DND-41 (cell line): ENCODE measurements at regions not wholly inside any gene's neighbourhood (a gene's known extent, or its start where the extent isn't known, plus 50 kb on each side); places are given as distances from the start of the nearest gene placed in this dataset.

Source experiments
- ATAC-seq: fragments of 200-7000 bp; cut with Tn5 transposase; 3 replicates; pipeline ENCODE4 v1.9.1; 2021; ENCODE audit warnings: low read depth; ENCODE audit not compliant: insufficient read depth
- DNase-seq: peaks from one replicate; pipeline ENCODE4 v3.0.0-alpha.2; 2020
- H2AFZ ChIP-seq: 2 replicates; pipeline ENCODE4 v1.6.0; 2012; ENCODE audit warnings: low read depth, low read length
- H3K27ac ChIP-seq: 2 replicates; pipeline ENCODE4 v1.5.1; 2012; ENCODE audit warnings: low read length, inconsistent platforms
- H3K27me3 ChIP-seq: fragments of 200-600 bp; sonication (generic); 2 replicates; pipeline ENCODE4 v1.6.0; 2012; ENCODE audit warnings: low read length, mild to moderate bottlenecking, inconsistent platforms; ENCODE audit not compliant: insufficient read depth, poor library complexity
- H3K36me3 ChIP-seq: 2 replicates; pipeline ENCODE4 v1.5.1; 2012; ENCODE audit warnings: low read length, inconsistent platforms; ENCODE audit not compliant: insufficient read depth
- H3K4me1 ChIP-seq: 2 replicates; pipeline ENCODE4 v1.5.1; 2012; ENCODE audit warnings: mild to moderate bottlenecking, low read length; ENCODE audit not compliant: insufficient read depth
- H3K4me2 ChIP-seq: 2 replicates; pipeline ENCODE4 v1.6.0; 2012; ENCODE audit warnings: mild to moderate bottlenecking, moderate library complexity, low read length, inconsistent platforms; ENCODE audit not compliant: insufficient read depth
- H3K4me3 ChIP-seq, 2 experiments: fragments of 200-600 bp in 1 of 2; shearing (Covaris generic) in 1 of 2; 2 replicates each; pipeline ENCODE4 v1.5.1; 2012 to 2016; ENCODE audit warnings: inconsistent platforms in 2 of 2, low read length in 2 of 2, mild to moderate bottlenecking in 2 of 2, low read depth in 1 of 2, moderate library complexity in 1 of 2
- H3K79me2 ChIP-seq: 2 replicates; pipeline ENCODE4 v1.6.0; 2012; ENCODE audit warnings: low read length, inconsistent platforms; ENCODE audit not compliant: insufficient read depth
- H3K9ac ChIP-seq: 2 replicates; pipeline ENCODE4 v1.6.0; 2012; ENCODE audit warnings: low read depth, mild to moderate bottlenecking, inconsistent platforms, low read length, moderate library complexity
- H3K9me3 ChIP-seq: 2 replicates; pipeline ENCODE4 v1.5.1; 2012; ENCODE audit warnings: low read length, moderate library complexity, mild to moderate bottlenecking, inconsistent platforms; ENCODE audit not compliant: insufficient read depth, severe bottlenecking
- H4K20me1 ChIP-seq: 2 replicates; pipeline ENCODE4 v1.6.0; 2012; ENCODE audit warnings: low read length; ENCODE audit not compliant: insufficient read depth
- EZH2 ChIP-seq: IDR thresholded peaks from 3 replicates; pipeline ENCODE4 v1.6.1; 2012; ENCODE audit warnings: borderline replicate concordance, low read depth, mild to moderate bottlenecking, moderate library complexity, low read length, inconsistent platforms; ENCODE audit not compliant: severe bottlenecking
- TF ChIP-seq, protein P1 (sequence below): IDR thresholded peaks from 2 replicates; pipeline ENCODE4 v1.5.1; 2012; ENCODE audit warnings: borderline replicate concordance, low read length, moderate library complexity, mild to moderate bottlenecking; ENCODE audit not compliant: poor library complexity, severe bottlenecking; ENCODE audit errors: extremely low read depth

DNA sequence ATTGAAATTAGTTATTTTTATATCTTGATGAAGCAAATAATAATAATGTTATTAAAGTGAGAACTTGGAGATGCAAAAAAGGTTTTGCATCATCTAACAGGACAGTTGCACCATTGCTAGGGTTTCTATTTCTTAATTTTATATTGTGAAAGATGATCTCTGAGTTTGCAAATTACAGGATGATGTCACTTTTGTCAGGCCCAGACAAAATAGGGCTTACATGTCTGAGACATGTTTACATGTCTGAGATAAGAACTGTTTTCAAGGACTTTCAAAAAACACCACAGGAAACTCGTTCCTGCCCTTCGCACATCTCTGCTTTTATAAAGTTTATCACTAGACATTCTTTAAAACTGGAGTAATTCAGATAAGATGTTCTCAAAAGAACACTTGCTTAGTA lies 1075.8 kb upstream of the MANEA start:
- no peaks in the 10 kb centered on the region for H3K36me3 ChIP-seq
- ATAC-seq, result no peak
- no peaks in the 10 kb centered on the region for H3K79me2 ChIP-seq
- no peaks in the 10 kb centered on the region for H4K20me1 ChIP-seq
- no peaks in the 10 kb centered on the region for H3K27me3 ChIP-seq
- H3K4me3 ChIP-seq, result no peak overlapping the region
- H3K4me2 ChIP-seq, result no peak overlapping the region
- H3K4me1 ChIP-seq, result no peaks in the 10 kb centered on the region
- no peak overlapping the region for H2AFZ ChIP-seq
- no peak overlapping the region for H3K9ac ChIP-seq
- H3K27ac ChIP-seq, result no peak overlapping the region
- no peak for TF ChIP-seq EZH2
- TF ChIP-seq, protein P1, sequence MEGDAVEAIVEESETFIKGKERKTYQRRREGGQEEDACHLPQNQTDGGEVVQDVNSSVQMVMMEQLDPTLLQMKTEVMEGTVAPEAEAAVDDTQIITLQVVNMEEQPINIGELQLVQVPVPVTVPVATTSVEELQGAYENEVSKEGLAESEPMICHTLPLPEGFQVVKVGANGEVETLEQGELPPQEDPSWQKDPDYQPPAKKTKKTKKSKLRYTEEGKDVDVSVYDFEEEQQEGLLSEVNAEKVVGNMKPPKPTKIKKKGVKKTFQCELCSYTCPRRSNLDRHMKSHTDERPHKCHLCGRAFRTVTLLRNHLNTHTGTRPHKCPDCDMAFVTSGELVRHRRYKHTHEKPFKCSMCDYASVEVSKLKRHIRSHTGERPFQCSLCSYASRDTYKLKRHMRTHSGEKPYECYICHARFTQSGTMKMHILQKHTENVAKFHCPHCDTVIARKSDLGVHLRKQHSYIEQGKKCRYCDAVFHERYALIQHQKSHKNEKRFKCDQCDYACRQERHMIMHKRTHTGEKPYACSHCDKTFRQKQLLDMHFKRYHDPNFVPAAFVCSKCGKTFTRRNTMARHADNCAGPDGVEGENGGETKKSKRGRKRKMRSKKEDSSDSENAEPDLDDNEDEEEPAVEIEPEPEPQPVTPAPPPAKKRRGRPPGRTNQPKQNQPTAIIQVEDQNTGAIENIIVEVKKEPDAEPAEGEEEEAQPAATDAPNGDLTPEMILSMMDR, result no peak
- no peaks in the 10 kb centered on the region for H3K9me3 ChIP-seq
- no peak for DNase-seq

GRCh38 chr6:94498099-94498498 lies 1078.7 kb upstream of the EPHA7 start:
- Histone ChIP-seq H3K4me1 (no peaks in the 10 kb centered on the region), H3K9me3 (no peaks in the 10 kb centered on the region), H3K27me3 (no peaks in the 10 kb centered on the region), H3K4me2 (no peak overlapping the region), H3K9ac (no peak overlapping the region), H3K79me2 (no peaks in the 10 kb centered on the region), H3K36me3 (no peaks in the 10 kb centered on the region), H3K4me3 (no peak overlapping the region), H3K27ac (no peak overlapping the region), H4K20me1 (no peaks in the 10 kb centered on the region), H2AFZ (no peak overlapping the region)
- no peak for TF ChIP-seq EZH2
- TF ChIP-seq, protein P1, result no peak
- no peak for DNase-seq
- ATAC-seq, result no peak

GRCh38 chr6:94494500-94494899 lies 1075.1 kb upstream of the EPHA7 start:
- no peaks in the 10 kb centered on the region for H4K20me1 ChIP-seq
- no peak overlapping the region for H3K9ac ChIP-seq
- no peaks in the 10 kb centered on the region for H3K36me3 ChIP-seq
- TF ChIP-seq EZH2, result no peak
- TF ChIP-seq, protein P1, result no peak
- H3K4me1 ChIP-seq, result no peaks in the 10 kb centered on the region
- H3K79me2 ChIP-seq, result no peaks in the 10 kb centered on the region
- no peak overlapping the region for H3K27ac ChIP-seq
- DNase-seq, result no peak
- H3K4me3 ChIP-seq, result no peak overlapping the region
- no peaks in the 10 kb centered on the region for H3K27me3 ChIP-seq
- no peak for ATAC-seq
- H2AFZ ChIP-seq, result no peak overlapping the region
- H3K9me3 ChIP-seq, result no peaks in the 10 kb centered on the region
- H3K4me2 ChIP-seq, result no peak overlapping the region

DNA sequence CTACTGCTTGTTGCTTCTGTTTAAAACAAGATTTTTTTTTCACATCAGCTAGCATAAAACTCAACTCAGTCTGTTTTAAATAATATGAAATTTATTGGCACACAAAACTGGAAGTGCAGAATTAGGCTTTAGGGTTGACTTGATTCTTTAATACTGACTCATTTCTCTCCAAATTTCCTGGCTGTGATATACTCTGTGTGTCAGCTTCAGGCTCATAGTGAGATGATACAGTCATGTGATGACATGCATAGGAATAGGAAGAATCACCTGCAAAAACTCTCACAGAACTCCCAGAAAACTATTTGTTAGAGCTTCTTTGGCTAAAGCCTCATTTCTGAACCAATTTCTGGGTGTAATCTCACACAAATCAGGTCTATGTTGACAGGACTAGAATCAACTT lies 1068.0 kb upstream of the EPHA7 start:
- no peak for DNase-seq
- H3K9me3 ChIP-seq, result no peaks in the 10 kb centered on the region
- H3K27ac ChIP-seq, result no peak overlapping the region
- H3K4me2 ChIP-seq, result no peak overlapping the region
- no peaks in the 10 kb centered on the region for H3K4me1 ChIP-seq
- H3K27me3 ChIP-seq, result no peaks in the 10 kb centered on the region
- H2AFZ ChIP-seq, result no peak overlapping the region
- no peak overlapping the region for H3K4me3 ChIP-seq
- TF ChIP-seq EZH2, result no peak
- TF ChIP-seq, protein P1, result no peak
- ATAC-seq, result no peak
- H4K20me1 ChIP-seq, result no peaks in the 10 kb centered on the region
- no peak overlapping the region for H3K9ac ChIP-seq
- no peaks in the 10 kb centered on the region for H3K36me3 ChIP-seq
- H3K79me2 ChIP-seq, result no peaks in the 10 kb centered on the region
